GM06990 (cell line): ENCODE measurements at regions not wholly inside any gene's neighbourhood (a gene's known extent, or its start where the extent isn't known, plus 50 kb on each side); places are given as distances from the start of the nearest gene placed in this dataset.

ENCODE experiments used
- DNase-seq: peaks from one replicate; pipeline ENCODE4 v3.0.0-alpha.2; 2011; ENCODE audit not compliant: insufficient read length; ENCODE audit errors: extremely low read depth
- H3K27me3 ChIP-seq: replicated peaks from 2 replicates; pipeline ENCODE4 v1.6.0; 2011; ENCODE audit warnings: low read length; ENCODE audit not compliant: control insufficient read depth, insufficient read depth
- H3K36me3 ChIP-seq: 2 replicates; pipeline ENCODE4 v1.5.1; 2011; ENCODE audit warnings: low read length; ENCODE audit not compliant: control insufficient read depth, insufficient read depth
- H3K4me3 ChIP-seq: replicated peaks from 2 replicates; pipeline ENCODE4 v1.5.1; 2011; ENCODE audit warnings: low read depth, mild to moderate bottlenecking, control low read depth, low read length
- TF ChIP-seq, protein P1 (sequence below): IDR thresholded peaks from 2 replicates; pipeline ENCODE4 v1.5.1; 2011; ENCODE audit warnings: low read length, control low read depth, mild to moderate bottlenecking, inconsistent platforms; ENCODE audit not compliant: insufficient read depth, poor library complexity, severe bottlenecking

DNA sequence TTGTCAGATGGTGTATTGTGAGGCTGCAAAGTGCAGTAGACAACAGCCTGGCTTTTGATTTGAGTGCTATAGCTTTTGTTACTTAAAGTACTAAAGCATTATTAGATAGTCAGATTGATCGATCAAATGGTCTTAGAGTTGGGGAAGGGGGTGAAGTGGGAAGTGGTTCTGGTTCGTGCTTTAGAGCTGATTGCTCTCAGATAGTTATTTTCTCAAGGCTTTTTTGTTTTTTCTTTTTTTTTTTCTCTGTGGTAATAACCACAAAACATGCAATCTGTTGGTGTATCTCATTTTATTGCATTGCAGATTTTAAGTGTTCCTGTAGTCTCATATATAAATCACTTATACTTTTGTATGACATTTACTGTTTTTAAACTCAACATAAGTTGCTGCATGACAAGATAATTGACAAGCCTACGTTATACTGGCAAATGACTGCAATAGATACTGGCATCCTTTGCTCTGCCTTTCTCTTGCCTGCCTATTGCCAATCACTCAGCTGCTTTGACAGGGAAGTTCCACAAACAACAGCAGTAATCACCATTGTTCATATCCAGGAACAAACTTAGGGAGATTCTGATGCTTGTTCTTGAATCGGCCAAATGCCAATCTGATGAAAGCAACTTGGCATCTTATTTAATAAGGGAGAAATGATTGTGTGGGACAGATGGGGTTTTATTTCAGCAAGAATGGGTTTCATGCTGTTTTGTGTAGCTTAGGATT is 125.0 kb upstream of the B3GALT2 start:
- TF ChIP-seq, protein P1, sequence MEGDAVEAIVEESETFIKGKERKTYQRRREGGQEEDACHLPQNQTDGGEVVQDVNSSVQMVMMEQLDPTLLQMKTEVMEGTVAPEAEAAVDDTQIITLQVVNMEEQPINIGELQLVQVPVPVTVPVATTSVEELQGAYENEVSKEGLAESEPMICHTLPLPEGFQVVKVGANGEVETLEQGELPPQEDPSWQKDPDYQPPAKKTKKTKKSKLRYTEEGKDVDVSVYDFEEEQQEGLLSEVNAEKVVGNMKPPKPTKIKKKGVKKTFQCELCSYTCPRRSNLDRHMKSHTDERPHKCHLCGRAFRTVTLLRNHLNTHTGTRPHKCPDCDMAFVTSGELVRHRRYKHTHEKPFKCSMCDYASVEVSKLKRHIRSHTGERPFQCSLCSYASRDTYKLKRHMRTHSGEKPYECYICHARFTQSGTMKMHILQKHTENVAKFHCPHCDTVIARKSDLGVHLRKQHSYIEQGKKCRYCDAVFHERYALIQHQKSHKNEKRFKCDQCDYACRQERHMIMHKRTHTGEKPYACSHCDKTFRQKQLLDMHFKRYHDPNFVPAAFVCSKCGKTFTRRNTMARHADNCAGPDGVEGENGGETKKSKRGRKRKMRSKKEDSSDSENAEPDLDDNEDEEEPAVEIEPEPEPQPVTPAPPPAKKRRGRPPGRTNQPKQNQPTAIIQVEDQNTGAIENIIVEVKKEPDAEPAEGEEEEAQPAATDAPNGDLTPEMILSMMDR = no peak
- H3K4me3 ChIP-seq = no peak overlapping the region
- no peak for DNase-seq
- no peaks in the 10 kb centered on the region for H3K27me3 ChIP-seq
- H3K36me3 ChIP-seq = no peaks in the 10 kb centered on the region

DNA sequence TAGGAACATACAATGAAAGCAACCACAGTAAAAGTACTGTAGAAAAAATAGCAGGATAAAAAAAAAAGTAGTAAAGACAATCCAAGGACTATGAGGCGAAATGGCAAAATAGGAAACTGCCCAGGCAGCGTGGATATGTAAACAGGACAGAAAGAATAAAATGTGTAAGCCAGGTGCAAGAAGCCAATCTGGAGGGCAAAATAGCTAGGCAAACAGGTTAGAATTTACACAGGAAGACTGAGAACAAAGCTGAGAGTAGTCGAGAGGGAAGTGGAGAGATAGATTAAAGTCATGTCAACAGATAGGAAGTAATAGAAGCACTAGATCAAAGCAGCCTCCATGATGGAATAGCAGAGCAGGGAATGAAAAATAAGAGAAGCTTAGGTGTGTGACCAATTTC is 124.2 kb upstream of the B3GALT2 start:
- DNase-seq = no peak
- Histone ChIP-seq H3K27me3 (no peaks in the 10 kb centered on the region), H3K4me3 (no peak overlapping the region), H3K36me3 (no peaks in the 10 kb centered on the region)
- TF ChIP-seq, protein P1 = no peak

DNA sequence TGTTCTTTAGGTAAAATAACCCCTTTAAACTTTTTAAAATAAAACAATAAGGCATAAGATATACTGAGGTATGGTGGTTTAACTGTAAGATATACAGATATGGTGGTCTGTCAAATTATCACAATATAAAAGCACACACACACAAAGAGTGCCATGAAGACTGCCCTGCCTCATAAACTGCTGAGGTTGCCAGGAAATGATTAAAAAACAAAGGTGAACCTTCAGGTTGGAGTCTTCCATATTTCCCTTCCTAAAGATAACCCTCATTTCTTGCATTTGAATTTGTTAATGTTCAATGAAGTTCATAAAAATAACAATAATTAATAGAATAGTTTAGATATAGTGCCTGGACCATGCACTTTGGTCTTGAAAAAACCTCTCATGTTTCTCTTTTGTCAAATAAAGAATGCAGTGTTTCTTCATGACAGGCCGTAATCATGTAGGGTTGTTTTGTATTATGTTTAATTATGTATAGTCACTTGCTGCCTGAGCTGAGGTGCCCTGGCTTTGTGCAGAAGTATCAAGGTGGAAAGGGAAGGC is 123.6 kb upstream of the B3GALT2 start:
- TF ChIP-seq, protein P1 = no peak
- no peak for DNase-seq
- no peaks in the 10 kb centered on the region for H3K27me3 ChIP-seq
- H3K36me3 ChIP-seq = no peaks in the 10 kb centered on the region
- H3K4me3 ChIP-seq = no peak overlapping the region

DNA sequence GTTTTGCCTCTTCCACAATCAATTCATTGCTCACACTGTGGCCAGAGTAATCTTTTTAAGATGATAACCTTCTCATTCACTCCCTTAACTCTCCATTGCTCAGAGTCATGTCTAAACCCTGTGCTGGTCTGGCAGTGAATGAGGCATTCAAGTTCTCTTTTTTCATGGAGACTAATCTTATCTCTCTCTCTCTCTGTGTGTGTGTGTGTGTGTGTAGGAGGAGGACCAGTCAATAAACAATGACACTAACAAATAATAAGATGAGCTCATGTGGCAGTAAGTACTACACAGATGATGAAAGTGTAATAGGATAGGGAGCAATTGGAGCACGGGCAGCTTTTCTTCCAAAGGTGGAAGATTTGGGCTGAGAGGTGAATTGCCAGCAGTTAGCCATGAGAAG is 122.0 kb upstream of the B3GALT2 start:
- DNase-seq = no peak
- TF ChIP-seq, protein P1 = no peak
- Histone ChIP-seq H3K36me3 (no peaks in the 10 kb centered on the region), H3K4me3 (no peak overlapping the region), H3K27me3 (no peaks in the 10 kb centered on the region)

DNA sequence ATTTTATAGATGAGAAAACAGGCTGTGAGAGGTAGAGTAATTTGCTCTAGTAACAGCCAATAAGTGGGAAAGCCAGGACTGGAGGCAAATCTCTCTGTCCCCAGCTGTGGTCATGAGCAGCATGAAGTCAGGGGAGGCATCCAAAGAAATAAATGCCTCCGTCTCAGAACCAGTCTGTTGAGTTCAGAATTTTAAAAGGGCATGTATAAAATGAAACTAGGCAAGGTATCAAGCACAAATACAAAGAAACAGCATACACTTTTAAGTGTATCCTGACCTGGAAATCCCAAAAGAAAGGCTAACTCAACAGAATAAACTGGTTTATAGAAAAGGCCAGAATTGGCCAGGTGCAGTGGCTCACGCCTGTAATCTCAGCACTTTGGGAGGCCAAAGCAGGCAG is 120.0 kb upstream of the B3GALT2 start:
- Histone ChIP-seq H3K27me3 (no peaks in the 10 kb centered on the region), H3K36me3 (no peaks in the 10 kb centered on the region), H3K4me3 (no peak overlapping the region)
- TF ChIP-seq, protein P1 = no peak
- DNase-seq = no peak
